EH (cell line): ENCODE measurements at regions not wholly inside any gene's neighbourhood (a gene's known extent, or its start where the extent isn't known, plus 50 kb on each side); places are given as distances from the start of the nearest gene placed in this dataset.
"Not testable (repeated sequence)": the region's sequence is repeated elsewhere in the genome, so short reads cannot be mapped to it uniquely, and the experiment has no call there.

Experiments used
- DNase-seq: peaks from one replicate; pipeline ENCODE4 v3.0.0-alpha.2; 2015; ENCODE audit warnings: low read depth

DNA sequence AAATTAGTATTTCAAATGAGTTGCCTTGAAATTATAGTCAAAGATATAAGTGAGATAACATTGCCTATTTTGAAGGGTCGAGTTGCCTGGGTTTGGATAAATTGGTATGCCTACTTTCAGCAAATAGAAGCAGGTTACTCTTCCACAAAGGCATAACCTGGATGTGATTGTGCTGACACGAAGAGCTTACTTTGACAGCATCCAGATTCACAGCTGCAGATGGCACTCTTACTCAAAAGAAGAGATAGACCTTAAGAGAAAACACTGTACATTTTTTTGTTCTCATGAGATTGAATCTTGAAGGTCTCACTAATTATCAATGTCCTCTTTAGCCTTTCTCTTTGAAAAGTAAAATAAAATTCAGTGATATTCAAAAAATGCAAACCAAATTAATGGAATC, 1338.7 kb downstream of the REEP3 start:
- no peak for DNase-seq

DNA sequence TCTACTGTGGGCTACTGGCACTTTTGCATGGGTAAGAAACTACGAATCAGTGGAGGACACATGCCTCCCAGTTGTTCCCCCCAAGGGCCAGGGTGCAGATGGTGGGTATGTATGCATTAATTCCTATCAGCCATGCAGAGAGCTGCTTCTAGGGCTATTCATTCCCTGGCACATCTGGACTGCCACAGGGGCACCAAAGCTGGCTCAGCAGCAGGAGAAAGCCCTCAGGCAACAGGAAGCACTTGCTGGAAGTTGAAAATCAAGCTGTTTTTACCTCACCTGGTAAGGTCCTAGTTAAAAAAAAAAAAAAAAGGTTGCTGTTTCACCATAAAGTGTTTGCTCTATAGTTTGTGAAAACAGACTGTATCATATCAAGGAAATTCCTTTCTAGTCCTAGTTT, 1342.6 kb downstream of the REEP3 start:
- DNase-seq, result no peak

DNA sequence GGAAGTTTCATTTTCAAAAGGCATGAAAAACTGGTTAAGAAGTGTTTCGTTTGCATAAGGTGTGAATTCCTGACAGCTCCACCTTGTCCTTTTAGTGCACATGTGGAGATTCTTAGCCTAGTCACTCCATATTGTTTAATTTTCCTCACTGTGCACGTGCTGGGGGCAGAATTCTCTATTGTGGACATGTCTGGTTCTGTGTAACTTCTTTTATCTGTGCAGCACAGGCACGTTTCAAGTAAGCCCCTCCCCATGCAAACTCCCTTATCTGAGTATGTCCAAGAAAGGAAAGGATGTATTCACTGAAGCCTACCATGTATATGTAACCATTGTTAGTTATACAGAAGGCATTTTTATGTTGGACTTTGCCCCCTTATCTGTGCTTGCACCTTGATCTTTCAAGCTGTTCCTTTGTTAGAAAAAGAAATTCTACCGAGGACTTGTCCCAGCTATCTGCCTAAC, 1346.3 kb downstream of the REEP3 start:
- no peak for DNase-seq

DNA sequence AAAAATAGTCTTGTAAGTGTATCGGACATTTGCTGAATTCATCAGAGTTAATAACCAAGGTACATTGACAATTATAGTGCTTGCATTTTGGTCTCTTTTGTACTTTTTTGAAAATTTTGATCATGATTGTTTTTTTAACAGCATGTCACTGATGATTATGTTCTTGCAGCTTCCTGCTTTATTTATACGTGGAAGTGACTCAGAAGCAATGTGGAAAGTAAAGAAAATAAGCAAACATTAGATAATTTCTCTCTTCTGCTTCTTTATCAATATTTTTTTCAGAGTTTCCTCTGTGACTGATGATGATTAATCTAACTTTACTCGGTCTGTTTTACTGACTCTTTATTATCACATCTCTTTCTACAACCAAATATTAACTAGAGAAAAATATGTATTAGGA, 1351.9 kb downstream of the REEP3 start:
- no peak for DNase-seq

DNA sequence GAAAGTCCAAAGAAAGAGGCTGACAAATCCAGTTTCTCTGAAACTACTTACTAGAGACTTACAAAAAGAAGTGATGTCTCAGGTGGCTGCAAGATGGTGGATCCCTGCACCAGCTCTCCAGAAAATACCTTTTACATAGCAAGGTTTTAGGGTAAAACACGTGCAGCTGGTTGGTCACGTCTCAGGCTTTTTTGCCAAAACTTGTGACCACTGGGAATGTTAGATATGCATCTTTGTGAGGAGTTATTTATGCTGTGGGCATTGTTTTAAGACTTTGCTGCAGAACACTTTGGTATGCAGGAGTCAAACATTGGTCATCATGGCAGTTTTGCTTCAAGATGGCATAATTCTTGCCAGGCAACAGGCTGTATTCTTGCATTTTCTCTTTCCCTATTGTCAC, 1352.8 kb downstream of the REEP3 start:
- no peak for DNase-seq

DNA sequence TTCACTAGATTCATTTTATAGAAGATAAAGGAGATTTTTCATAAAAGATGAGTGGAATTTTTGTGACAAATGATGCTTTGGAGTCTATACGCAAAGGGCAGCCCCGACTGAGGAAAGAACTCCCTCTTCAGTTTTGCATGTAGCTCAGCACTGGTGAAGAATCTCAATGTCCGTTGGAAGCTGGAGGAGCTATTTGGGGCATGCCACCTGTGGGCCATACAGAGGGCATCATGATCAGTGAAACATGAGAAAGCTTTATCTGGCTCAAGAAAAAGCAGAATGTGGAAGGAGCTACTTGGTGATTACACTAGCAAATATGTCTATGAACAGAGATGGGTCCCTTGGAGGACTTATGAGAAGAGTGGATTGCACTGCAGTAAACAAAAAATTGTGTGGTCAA, 1359.3 kb downstream of the REEP3 start:
- DNase-seq, result no peak

DNA sequence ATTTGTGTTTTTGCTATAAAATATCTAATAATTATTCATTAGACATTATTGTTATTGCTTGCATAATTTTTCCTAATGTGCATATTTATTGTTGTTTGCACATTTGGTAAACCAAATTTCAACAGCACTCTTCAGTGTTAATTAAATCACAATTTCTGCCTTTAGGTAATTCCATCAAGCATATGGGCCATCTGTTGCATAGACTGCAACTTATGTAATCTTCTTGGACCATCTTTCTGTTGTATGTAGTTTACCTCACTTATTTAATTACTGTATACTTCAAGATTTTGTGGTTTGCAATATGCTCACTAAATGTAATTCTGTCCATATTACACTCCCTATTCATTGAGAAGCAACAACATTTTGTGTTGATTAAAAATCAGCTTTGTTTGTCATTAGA, 1360.1 kb downstream of the REEP3 start:
- no peak for DNase-seq

DNA sequence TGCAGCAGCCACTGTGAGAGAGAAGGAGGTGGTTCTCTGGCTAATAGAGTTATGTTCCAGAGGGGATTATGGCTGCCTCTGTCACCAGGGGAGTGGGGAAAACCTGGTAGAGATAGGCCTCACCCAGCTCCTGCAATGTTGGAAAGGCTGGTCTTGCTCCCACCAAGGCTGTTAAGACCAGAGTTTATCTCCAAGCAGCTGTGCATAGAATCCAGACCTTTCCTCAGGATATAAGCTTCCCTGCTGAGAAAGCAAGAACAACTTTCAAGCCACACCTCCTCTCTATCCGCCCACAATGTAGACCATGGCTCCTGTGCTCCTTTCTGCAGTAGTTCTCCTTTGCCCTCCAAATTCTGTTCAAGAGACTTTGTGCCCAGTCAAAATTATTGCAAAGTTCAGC, 1375.4 kb downstream of the REEP3 start:
- DNase-seq, result no peak

DNA sequence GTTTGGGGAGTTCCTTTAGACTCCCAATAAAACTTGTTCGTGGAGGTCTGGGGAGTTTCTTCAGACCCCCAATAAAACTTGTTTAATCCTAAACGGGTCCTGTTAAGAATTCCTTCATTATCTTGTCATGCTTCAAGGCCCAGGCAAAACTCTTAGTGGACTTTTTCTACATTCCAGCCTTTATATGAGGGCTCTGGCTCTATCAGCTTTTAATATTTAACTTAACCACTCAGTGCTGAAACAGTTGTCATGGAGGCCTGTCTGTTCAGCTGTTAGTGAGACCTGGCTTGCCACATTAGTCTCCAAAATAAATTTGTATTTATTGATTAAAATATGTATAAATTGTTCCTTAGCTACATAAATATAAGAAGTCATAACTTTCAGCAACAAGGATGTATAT, 1385.1 kb downstream of the REEP3 start:
- DNase-seq, result not testable (repeated sequence)

DNA sequence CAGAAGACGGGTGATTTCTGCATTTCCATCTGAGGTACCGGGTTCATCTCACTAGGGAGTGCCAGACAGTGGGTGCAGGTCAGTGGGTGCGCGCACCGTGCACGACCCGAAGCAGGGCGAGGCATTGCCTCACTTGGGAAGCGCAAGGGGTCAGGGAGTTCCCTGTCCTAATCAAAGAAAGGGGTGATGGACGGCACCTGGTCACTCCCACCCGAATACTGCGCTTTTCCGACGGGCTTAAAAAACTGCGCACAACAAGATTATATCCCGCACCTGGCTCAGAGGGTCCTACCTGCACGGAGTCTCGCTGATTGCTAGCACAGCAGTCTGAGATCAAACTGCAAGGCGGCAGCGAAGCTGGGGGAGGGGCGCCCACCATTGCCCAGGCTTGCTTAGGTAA, 1403.1 kb downstream of the REEP3 start:
- not testable (repeated sequence) for DNase-seq

DNA sequence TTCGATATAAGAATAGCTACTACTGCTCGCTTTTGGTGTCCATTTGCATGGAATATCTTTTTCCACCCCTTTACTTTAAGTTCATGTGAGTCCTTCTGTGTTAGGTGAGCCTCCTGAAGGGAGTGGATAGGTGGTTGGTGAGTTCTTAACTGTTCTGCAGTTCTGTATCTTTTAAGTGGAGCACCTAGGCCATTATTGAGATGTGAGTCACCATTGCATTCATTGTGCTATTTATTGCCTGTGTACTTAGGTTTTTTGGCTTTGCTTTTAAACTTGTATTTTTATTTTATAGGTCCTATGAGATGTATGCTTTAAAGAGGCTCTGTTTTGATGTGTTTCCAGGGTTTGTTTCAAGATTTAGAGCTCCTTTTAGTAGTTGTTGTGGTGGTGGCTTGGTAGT, 1430.8 kb downstream of the REEP3 start:
- DNase-seq, result no peak

DNA sequence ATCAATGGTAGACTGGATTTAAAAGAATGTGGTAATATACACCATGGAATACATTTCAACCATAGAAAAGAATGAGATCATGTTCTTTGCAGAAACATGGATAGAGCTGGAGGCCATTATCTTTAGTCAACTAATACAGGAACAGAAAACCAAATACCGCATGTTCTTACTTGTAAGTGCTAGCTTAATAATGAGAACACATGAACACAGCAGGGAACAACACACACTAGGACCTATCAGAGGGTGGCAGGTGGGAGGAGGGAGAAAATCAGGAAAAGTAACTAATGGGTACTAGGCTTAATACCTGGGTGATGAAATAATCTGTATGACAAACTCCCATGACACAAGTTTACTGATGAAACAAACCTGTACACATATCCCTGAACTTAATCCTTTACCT, 1435.2 kb downstream of the REEP3 start:
- DNase-seq, result no peak

DNA sequence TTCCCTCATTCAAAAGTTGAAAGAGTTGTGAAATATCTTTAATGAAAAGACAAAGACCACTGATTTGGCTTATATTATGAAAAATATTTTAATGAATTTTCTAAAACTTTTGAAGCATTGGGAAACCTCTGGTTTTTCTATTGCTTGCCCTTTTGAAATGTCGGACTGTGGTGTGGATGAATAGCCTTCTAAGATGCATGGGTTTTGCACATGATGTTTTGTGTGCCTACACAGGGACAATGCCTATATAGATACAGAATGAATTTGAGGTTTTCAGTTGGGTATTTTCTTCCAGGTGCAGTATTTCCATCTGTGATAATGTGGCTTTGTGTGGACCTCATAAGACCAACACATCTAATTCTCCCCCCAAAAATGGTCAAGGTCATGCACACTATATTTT, 1437.9 kb downstream of the REEP3 start:
- no peak for DNase-seq

DNA sequence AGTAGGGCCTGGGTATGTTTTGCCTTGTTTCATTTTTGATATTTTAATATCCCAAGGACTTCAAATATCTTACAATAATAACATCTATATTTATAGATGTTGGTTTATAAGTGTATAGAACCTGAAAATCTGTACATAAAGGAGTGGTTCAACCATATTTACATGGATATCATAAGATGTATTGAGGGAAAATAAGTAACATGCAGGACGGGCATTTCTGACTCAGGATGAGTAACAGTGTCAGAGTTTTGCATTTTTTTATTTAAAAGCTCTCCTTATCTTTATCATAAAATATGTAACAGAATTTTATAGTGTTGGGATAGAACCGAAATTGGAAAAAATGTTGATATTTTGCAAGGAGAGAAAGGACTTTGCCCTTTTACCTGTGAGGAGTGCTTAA, 1438.7 kb downstream of the REEP3 start:
- no peak for DNase-seq

DNA sequence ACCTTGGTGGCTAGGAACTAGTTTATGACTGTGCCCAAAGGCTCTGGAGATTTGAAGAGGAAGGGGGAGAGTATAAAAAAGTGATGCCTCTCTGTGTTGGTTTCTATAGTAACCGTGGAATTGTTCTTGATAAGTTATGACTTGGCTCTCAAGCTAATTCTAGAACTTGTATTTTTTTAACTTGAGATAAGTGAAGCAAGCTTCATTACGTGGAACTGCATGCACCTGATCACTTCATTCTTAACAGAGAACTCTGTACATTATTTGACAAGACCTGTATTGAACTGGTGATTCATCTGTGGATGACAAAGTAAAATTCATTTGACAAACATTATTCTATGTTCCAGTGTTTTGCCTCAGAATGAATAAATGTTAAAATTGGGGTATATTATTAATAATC, 1452.2 kb downstream of the REEP3 start:
- no peak for DNase-seq

DNA sequence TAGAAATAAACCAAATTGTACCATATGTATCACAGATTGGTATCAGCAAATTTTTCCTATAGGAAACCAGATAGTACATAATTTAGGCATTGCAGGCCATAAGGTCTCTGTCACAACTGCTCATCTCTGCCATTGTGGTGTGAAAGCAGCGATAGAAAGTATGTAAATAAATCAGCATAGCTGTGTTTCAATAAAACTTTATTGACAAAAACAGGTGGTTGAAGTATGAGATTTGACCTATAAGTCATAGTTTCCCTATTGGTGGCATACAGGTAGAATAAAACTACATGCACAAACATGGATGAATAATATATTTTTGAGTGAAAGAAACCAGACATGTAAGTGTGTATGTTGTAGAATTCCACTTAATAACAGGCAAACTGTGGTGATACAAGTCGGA, 1454.9 kb downstream of the REEP3 start:
- no peak for DNase-seq

DNA sequence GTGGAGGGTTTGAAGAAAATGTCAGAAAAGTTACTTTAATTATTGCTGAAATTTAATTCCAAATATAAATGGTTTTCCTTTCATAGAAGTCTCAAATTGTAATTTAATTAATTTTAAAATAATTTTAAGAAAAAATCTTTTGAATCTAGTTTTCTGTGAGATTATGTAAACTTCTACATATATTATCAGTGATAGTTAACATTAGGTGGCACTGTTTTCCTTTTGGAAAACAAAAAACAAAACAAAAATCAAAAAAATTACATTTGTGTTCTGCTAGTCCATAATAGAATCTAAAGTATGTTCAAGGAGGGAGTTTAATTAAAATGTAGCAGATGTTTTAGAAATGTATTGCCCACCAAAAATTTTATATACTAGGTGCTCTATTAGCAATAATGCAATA, 1456.7 kb downstream of the REEP3 start:
- DNase-seq, result no peak

DNA sequence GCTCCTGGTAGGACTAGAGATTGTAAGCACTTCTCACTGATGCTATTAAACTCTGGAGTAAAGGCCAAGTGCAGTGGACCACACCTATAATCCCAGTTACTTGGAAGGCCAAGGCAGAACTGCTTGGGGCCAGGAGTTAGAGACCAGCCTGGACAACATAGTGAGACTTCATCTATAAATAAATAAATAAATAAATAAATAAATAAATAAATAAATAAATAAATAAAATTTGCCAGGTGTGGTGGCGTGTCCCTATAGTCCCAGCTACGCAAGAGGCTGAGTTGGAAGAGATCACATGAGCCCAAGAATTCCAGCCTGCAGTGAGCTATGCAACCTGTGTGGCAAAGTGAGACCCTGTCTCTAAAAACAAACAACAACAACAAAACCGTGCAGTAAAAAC, 1475.7 kb downstream of the REEP3 start:
- no peak for DNase-seq

DNA sequence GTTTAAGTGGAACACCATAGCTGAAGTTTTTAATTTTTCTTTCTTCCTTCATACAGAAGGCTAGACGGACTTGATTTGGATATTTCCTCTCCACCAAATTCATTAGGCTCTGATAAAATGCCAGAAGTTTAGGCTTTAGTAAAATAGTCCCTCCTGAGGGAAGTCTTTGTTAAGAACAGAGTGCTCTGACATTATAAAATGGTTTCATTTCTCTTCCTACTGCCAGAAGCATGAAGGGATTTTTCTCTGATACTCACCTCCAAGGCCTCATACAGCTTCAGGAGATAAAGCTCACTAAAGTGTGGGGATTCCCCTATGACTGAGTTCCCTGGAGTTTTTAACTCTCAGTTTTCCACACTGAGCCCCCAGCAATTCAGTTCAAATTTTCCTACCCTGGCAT, 1489.6 kb downstream of the REEP3 start:
- DNase-seq, result no peak

DNA sequence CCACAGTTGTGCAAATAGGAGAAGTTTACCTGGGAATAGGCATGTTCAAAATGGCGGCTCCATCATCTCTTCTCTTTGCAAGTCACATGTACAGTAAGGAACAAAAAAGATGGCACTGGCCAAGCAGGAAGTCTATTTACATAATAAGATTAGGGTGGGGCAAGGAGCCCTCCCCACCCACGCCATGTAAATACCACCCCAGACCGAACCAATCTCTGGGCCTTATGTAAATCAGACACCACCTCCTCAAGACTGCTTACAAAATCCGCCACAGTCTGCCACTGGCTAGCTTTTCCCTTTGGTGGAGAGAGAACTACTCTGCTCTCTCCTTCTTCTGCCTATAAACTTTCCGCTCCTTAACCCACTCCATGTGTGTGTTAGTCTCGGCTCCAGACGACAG, 1496.3 kb downstream of the REEP3 start:
- no peak for DNase-seq

DNA sequence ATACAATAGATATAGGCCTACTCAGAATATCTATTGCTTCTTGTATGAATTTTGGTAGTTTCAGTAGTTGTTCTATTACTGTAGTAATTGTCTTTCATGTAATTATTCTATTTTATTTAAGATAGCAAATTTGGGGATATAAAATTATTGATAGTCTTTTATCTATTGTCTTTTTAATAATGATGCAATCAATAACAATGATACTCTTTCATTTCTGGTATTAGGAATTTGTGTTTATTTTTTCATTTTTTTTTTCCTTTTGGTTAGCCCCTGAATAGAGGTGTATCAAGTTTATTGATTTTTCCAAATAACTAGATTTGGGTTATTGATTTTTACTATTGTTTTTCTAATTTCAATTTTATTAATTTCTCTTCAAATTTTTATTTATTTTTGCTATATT, 1503.7 kb downstream of the REEP3 start:
- DNase-seq, result no peak

DNA sequence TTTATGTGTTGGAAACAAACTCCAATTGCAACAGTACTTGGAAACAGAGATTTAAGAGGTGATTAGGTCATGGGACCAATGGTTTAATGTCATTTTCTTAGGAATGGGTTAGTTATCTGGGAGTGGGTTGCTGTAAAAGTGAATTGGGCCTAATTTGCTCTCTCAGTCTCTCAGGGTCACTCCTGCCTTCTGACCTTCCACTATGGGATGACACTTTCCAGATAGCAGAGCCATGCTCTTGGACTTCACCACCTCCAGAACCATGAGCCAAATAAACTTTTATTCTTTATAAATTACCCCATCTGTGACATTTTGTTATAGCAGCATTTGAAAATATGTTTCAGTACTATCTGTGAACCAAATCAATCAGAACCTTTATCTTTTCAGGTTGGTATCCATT, 1509.1 kb downstream of the REEP3 start:
- DNase-seq, result no peak

DNA sequence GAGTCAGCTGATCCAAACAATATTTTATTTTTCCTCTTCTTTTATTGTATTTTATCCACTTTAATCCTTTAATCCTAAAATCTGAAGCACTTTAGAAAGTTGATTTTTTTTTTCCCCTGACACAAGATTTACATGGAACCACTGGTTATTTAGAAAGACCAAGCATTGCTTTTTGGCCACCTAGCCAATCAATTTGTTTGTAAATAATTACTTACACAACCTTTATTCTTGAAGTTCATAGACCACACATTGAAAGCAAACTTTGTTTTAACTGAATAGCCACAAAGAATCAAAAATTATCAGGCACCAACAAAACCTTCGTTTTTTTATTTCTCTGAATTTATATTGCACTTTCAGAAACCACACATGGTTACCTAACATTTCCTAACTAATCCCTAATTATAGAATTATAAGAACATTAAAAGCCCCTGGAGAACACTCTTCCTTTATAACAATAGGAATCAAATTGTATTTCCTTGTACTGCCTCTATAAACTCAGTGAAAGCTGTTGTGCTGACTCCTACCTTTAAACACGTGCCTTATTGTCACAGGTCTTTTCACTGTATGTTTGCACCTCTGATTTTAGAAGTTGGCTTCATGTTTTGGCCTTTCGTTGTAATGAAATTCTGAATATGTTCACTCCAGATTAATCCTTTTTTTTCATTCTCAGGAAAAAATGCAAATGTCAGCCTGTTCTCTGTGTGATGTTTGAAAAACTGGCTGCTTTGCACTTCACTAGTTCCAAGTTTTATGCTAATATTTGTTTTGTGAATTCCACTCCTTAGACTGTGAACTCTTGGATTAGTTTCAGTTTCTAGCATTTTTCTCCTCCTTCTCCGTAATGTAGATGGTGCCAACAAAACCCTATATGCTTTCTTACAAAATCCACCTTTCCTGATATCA, 1511.9 kb downstream of the REEP3 start:
- no peak for DNase-seq

DNA sequence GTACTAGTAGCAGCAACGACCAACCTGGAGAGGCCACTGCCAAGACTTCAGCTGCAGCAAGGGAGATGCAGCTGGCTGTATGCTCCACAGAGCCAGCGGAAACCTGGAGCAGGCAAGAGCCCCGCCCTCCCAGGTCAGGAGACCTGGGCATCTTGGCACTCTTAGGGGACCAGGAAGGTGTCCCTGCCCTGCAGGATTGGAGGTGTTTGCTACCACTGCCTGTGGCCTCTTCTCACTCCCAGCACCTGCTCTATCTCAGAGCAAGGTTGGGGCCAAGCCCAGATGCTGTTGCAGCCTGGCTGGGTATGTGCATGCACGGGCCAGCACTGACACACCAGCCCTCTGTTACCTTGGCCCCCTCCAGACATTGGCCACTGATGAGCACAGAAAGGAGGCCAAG, 1512.8 kb downstream of the REEP3 start:
- no peak for DNase-seq
